ENCODE measurements at regions not wholly inside any gene's neighbourhood (a gene's known extent, or its start where the extent isn't known, plus 50 kb on each side); places are given as distances from the start of the nearest gene placed in this dataset.

GRCh38 chr3:43783987-43784639, 93.4 kb downstream of the ABHD5 start:
- no peaks in the 10 kb centered on the region for H3K9me3 ChIP-seq
- DNase-seq (ENCODE audit: extremely low spot score in 2 of 2): peak; percentile 49 to 54
- no peak overlapping the region for H3K27ac ChIP-seq
- H3K4me1 ChIP-seq: no peaks in the 10 kb centered on the region
- TF ChIP-seq POLR2AphosphoS5 (IDR thresholded peaks at IDR 0.05; ENCODE audit: insufficient read depth in 1 of 2, low read depth in 1 of 2): no peak
- no peak for TF ChIP-seq CTCF (IDR thresholded peaks at IDR 0.05)
- no peak for TF ChIP-seq POLR2A (IDR thresholded peaks at IDR 0.05)
- no peaks in the 10 kb centered on the region for H3K27me3 ChIP-seq
- intact Hi-C loops (cut with DNase I): no loop called here
- H3K4me3 ChIP-seq: no peak overlapping the region
- H3K36me3 ChIP-seq: no peaks in the 10 kb centered on the region

- DNase-seq (ENCODE audit: extremely low spot score in 2 of 2): peak in 1 of 2 donors; percentile 89
- Histone ChIP-seq H3K4me1 (no peaks in the 10 kb centered on the region), H3K27ac (no peak overlapping the region), H3K27me3 (no peaks in the 10 kb centered on the region), H3K9me3 (no peaks in the 10 kb centered on the region), H3K36me3 (no peaks in the 10 kb centered on the region), H3K4me3 (no peak overlapping the region)
- intact Hi-C loops (cut with DNase I): no loop called here
- no peak for TF ChIP-seq POLR2AphosphoS5 (IDR thresholded peaks at IDR 0.05; ENCODE audit: insufficient read depth in 1 of 2, low read depth in 1 of 2)
- no peak for TF ChIP-seq POLR2A (IDR thresholded peaks at IDR 0.05)
- no peak for TF ChIP-seq CTCF (IDR thresholded peaks at IDR 0.05)
These were observed 93.9 kb downstream of the ABHD5 start for GRCh38 chr3:43784640-43785011.

DNA sequence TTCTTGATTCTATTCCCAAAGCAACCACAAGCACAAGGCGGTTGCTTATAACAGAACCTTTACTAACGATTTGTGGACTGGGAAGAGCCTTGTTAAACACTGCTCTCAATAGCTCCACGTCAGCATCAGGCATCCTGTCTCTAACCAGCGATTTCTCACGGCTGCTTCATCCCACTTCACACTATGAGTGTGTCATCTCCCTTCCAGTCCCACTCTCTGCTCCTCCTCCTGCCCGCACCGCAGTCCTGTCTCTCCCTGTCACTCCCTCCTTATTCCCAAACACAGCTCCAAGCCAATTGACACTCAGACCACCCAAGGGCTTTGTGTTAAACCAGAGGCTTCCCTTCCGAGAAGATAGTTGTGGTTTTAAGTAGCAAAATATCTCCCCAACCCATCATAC, 94.8 kb downstream of the ABHD5 start:
- TF ChIP-seq CTCF (IDR thresholded peaks at IDR 0.05) (no peak), POLR2A (IDR thresholded peaks at IDR 0.05) (no peak), POLR2AphosphoS5 (IDR thresholded peaks at IDR 0.05; ENCODE audit: insufficient read depth in 1 of 2, low read depth in 1 of 2) (no peak)
- intact Hi-C loops (cut with DNase I): no loop called here
- Histone ChIP-seq H3K9me3 (no peaks in the 10 kb centered on the region), H3K27me3 (no peaks in the 10 kb centered on the region), H3K4me1 (no peaks in the 10 kb centered on the region), H3K4me3 (no peak overlapping the region), H3K27ac (no peak overlapping the region), H3K36me3 (no peaks in the 10 kb centered on the region)
- peak in 1 of 2 donors; percentile 49 for DNase-seq (ENCODE audit: extremely low spot score in 2 of 2)

DNA sequence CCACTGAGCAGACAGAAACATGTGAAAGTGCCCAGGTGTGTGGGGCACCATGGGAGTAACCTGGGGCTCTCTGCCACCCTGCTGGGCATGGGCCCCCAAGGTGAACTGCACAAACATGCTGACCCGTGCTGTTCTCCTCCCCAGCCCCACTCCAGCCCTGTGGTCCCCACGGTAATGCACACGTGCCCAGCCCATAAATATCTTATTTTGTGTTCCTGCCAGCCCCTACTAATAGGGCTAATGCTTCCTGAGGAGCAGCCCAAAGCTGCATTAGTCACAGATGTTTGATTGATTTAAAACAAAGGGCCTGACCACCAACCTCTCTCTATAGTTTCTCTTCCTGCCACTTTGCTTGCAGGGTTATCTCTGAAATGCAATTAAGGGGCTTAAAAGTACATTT, 95.4 kb downstream of the ABHD5 start:
- Histone ChIP-seq H3K4me1 (no peaks in the 10 kb centered on the region), H3K27me3 (no peaks in the 10 kb centered on the region), H3K9me3 (no peaks in the 10 kb centered on the region), H3K36me3 (no peaks in the 10 kb centered on the region), H3K27ac (no peak overlapping the region), H3K4me3 (no peak overlapping the region)
- TF ChIP-seq POLR2A (IDR thresholded peaks at IDR 0.05): no peak
- TF ChIP-seq CTCF (IDR thresholded peaks at IDR 0.05): no peak
- TF ChIP-seq POLR2AphosphoS5 (IDR thresholded peaks at IDR 0.05; ENCODE audit: insufficient read depth in 1 of 2, low read depth in 1 of 2): no peak
- peak in 1 of 2 donors; percentile 40 for DNase-seq (ENCODE audit: extremely low spot score in 2 of 2)
- intact Hi-C loops (cut with DNase I): no loop called here

- Histone ChIP-seq H3K36me3 (no peaks in the 10 kb centered on the region), H3K27me3 (no peaks in the 10 kb centered on the region), H3K4me1 (no peaks in the 10 kb centered on the region), H3K27ac (no peak overlapping the region), H3K4me3 (no peak overlapping the region), H3K9me3 (no peaks in the 10 kb centered on the region)
- TF ChIP-seq CTCF (IDR thresholded peaks at IDR 0.05) (no peak), POLR2A (IDR thresholded peaks at IDR 0.05) (no peak), POLR2AphosphoS5 (IDR thresholded peaks at IDR 0.05; ENCODE audit: insufficient read depth in 1 of 2, low read depth in 1 of 2) (no peak)
- peak; percentile 49 to 64 for DNase-seq (ENCODE audit: extremely low spot score in 2 of 2)
- intact Hi-C loops (cut with DNase I): no loop called here
These were observed 96.0 kb downstream of the ABHD5 start for GRCh38 chr3:43786526-43787305.

Measured in vagina (tissue), 2 donors.